IMR-90 (cell line): ENCODE measurements at regions not wholly inside any gene's neighbourhood (a gene's known extent, or its start where the extent isn't known, plus 50 kb on each side); places are given as distances from the start of the nearest gene placed in this dataset.

Experiments
- CEBPB ChIP-seq: IDR thresholded peaks from 2 replicates; pipeline ENCODE4 v1.6.1; 2012; ENCODE audit warnings: low read depth, low read length, improper control_type of control experiment
- CHD1 ChIP-seq: IDR thresholded peaks from 2 replicates; pipeline ENCODE4 v1.6.1; 2012; ENCODE audit warnings: low read depth, low read length, improper control_type of control experiment
- CTCF ChIP-seq: conservative IDR thresholded peaks from 2 replicates; pipeline ENCODE4 v1.5.1; 2012; ENCODE audit warnings: mild to moderate bottlenecking, low read depth, low read length, improper control_type of control experiment
- POLR2A ChIP-seq: IDR thresholded peaks from 2 replicates; pipeline ENCODE4 v1.6.1; 2012; ENCODE audit warnings: mild to moderate bottlenecking, low read depth, low read length
- RAD21 ChIP-seq: IDR thresholded peaks from 2 replicates; pipeline ENCODE4 v1.6.1; 2012; ENCODE audit warnings: low read length, improper control_type of control experiment
- RCOR1 ChIP-seq: IDR thresholded peaks from 2 replicates; pipeline ENCODE4 v1.6.1; 2012; ENCODE audit warnings: mild to moderate bottlenecking, low read length, improper control_type of control experiment; ENCODE audit not compliant: insufficient replicate concordance
- RFX5 ChIP-seq: IDR thresholded peaks from 2 replicates; pipeline ENCODE4 v1.8.0; 2012; ENCODE audit warnings: low read depth, mild to moderate bottlenecking, low read length, moderate library complexity
- SMC3 ChIP-seq: fragments of 150-350 bp; IDR thresholded peaks from 2 replicates; pipeline ENCODE4 v1.6.1; 2016; ENCODE audit warnings: low read depth, mild to moderate bottlenecking, antibody characterized with exemption, low read length, moderate library complexity

GRCh38 chr6:141252828-141253608, 879.7 kb upstream of the GJE1 start:
- no peak for TF ChIP-seq CTCF
- no peak for TF ChIP-seq CHD1
- TF ChIP-seq POLR2A: no peak
- TF ChIP-seq CEBPB: no peak
- TF ChIP-seq SMC3: no peak
- no peak for TF ChIP-seq RAD21
- TF ChIP-seq RCOR1: no peak
- no peak for TF ChIP-seq RFX5
